ENCODE measurements at regions not wholly inside any gene's neighbourhood (a gene's known extent, or its start where the extent isn't known, plus 50 kb on each side); places are given as distances from the start of the nearest gene placed in this dataset.

- TF ChIP-seq CTCF (IDR thresholded peaks at IDR 0.05) (no peak), POLR2A (IDR thresholded peaks at IDR 0.05) (no peak)
Measured at GRCh38 chr5:39558541-39558940, 133.8 kb upstream of the DAB2 start.

Data from heart left ventricle (tissue), 13 donors.